Gastrocnemius medialis (tissue), 4 donors: ENCODE measurements at regions not wholly inside any gene's neighbourhood (a gene's known extent, or its start where the extent isn't known, plus 50 kb on each side); places are given as distances from the start of the nearest gene placed in this dataset.

Experiments
- POLR2A ChIP-seq, 2 donors: fragments of 450-650 bp; IDR thresholded peaks; one replicate each; pipeline ENCODE4 v1.6.1; 2017; ENCODE audit warnings: antibody characterized with exemption in 2 of 2, mild to moderate bottlenecking in 2 of 2, moderate library complexity in 2 of 2
- TF ChIP-seq, protein P1 (sequence below), 5 experiments: fragments of 450-650 bp in 3 of 5; fragments of 200-600 bp in 2 of 5; sonication (generic) in 2 of 5; IDR thresholded peaks in 4 of 5; conservative IDR thresholded peaks in 1 of 5; 1 replicate in 4 of 5; 2 replicates in 1 of 5; pipeline ENCODE4 v1.5.1; 2016 to 2019; ENCODE audit warnings: antibody characterized with exemption in 5 of 5, mild to moderate bottlenecking in 3 of 5, moderate library complexity in 3 of 5

GRCh38 chr5:174827558-174827957 is 103.2 kb downstream of the MSX2 start:
- TF ChIP-seq, protein P1, sequence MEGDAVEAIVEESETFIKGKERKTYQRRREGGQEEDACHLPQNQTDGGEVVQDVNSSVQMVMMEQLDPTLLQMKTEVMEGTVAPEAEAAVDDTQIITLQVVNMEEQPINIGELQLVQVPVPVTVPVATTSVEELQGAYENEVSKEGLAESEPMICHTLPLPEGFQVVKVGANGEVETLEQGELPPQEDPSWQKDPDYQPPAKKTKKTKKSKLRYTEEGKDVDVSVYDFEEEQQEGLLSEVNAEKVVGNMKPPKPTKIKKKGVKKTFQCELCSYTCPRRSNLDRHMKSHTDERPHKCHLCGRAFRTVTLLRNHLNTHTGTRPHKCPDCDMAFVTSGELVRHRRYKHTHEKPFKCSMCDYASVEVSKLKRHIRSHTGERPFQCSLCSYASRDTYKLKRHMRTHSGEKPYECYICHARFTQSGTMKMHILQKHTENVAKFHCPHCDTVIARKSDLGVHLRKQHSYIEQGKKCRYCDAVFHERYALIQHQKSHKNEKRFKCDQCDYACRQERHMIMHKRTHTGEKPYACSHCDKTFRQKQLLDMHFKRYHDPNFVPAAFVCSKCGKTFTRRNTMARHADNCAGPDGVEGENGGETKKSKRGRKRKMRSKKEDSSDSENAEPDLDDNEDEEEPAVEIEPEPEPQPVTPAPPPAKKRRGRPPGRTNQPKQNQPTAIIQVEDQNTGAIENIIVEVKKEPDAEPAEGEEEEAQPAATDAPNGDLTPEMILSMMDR (IDR thresholded peaks at IDR 0.05 in 4 of 5, conservative IDR thresholded peaks at IDR 0.05 in 1 of 5), result no peak
- TF ChIP-seq POLR2A (IDR thresholded peaks at IDR 0.05), result no peak
